SU-DHL-6 (cell line): ENCODE measurements at regions not wholly inside any gene's neighbourhood (a gene's known extent, or its start where the extent isn't known, plus 50 kb on each side); places are given as distances from the start of the nearest gene placed in this dataset.

Experiments
- EZH2phosphoT487 ChIP-seq: fragments of 200-600 bp; sonication (generic), shearing (Covaris generic); conservative IDR thresholded peaks from 2 replicates; pipeline ENCODE4 v1.6.1; 2018; ENCODE audit warnings: mild to moderate bottlenecking, antibody characterized with exemption, low read length, moderate library complexity, mixed read lengths
- TF ChIP-seq, protein P1 (sequence below): fragments of 200-600 bp; sonication (generic); IDR thresholded peaks from one replicate; pipeline ENCODE4 v1.5.1; 2017; ENCODE audit warnings: antibody characterized with exemption, mild to moderate bottlenecking, low read length, moderate library complexity; ENCODE audit not compliant: insufficient read depth, poor library complexity, severe bottlenecking

DNA sequence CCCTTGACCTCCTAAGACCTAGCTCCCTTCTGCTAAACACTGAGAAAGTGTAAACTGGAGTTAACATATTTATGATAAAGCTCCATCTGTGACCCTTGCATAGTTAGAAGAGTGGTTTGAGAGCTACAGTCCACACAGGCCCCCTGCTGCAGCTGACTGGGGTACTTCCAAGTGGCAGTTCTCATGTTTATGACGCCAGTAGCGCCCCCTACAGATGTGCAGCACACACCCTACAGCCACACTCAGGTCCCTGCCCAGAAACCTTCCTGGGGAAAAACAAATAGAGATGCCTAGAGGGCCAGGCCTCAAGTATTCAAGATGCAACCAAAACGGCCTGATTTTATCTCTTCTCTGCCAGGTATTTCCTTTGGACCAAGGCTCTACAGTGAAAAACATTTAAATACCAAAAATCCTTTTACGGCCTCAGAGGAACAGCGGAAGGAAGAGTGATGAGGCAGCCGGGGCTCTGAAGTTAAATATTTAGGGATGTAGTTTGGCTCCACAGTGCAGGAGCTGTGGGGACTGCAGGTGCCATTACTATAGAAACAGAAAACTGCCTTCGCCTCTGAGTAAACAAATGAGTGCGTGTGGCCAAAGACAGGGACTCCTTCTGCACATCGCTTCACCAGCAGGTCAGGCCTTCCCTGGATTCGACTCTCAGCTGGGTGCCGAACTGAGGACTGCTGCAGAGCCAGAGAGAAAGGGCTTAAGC, 553.1 kb downstream of the EFNB2 start:
- TF ChIP-seq, protein P1, sequence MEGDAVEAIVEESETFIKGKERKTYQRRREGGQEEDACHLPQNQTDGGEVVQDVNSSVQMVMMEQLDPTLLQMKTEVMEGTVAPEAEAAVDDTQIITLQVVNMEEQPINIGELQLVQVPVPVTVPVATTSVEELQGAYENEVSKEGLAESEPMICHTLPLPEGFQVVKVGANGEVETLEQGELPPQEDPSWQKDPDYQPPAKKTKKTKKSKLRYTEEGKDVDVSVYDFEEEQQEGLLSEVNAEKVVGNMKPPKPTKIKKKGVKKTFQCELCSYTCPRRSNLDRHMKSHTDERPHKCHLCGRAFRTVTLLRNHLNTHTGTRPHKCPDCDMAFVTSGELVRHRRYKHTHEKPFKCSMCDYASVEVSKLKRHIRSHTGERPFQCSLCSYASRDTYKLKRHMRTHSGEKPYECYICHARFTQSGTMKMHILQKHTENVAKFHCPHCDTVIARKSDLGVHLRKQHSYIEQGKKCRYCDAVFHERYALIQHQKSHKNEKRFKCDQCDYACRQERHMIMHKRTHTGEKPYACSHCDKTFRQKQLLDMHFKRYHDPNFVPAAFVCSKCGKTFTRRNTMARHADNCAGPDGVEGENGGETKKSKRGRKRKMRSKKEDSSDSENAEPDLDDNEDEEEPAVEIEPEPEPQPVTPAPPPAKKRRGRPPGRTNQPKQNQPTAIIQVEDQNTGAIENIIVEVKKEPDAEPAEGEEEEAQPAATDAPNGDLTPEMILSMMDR = no peak
- TF ChIP-seq EZH2phosphoT487 = no peak
